GM13977 (cell line): ENCODE measurements at regions not wholly inside any gene's neighbourhood (a gene's known extent, or its start where the extent isn't known, plus 50 kb on each side); places are given as distances from the start of the nearest gene placed in this dataset.
"Not testable (repeated sequence)": the region's sequence is repeated elsewhere in the genome, so short reads cannot be mapped to it uniquely, and the experiment has no call there.

Experiments used
- DNase-seq: peaks from one replicate; pipeline ENCODE4 v3.0.0; 2012; ENCODE audit warnings: low spot score
- CTCF ChIP-seq: IDR thresholded peaks from 2 replicates; pipeline ENCODE4 v1.5.1; 2012; ENCODE audit warnings: mild to moderate bottlenecking, control low read depth; ENCODE audit not compliant: insufficient read depth; ENCODE audit errors: extremely low read depth, missing control alignments
- in situ Hi-C: fragments of 300-500 bp; cut with MboI; formaldehyde crosslinking; loops from one replicate; pipeline ENCODE4 v1.12.0; 2022; ENCODE audit warnings: low sequenced_read_pairs, low pct_unique_long_range_greater_than_20kb, mixed read lengths, inconsistent platforms; ENCODE audit not compliant: unreplicated experiment

DNA sequence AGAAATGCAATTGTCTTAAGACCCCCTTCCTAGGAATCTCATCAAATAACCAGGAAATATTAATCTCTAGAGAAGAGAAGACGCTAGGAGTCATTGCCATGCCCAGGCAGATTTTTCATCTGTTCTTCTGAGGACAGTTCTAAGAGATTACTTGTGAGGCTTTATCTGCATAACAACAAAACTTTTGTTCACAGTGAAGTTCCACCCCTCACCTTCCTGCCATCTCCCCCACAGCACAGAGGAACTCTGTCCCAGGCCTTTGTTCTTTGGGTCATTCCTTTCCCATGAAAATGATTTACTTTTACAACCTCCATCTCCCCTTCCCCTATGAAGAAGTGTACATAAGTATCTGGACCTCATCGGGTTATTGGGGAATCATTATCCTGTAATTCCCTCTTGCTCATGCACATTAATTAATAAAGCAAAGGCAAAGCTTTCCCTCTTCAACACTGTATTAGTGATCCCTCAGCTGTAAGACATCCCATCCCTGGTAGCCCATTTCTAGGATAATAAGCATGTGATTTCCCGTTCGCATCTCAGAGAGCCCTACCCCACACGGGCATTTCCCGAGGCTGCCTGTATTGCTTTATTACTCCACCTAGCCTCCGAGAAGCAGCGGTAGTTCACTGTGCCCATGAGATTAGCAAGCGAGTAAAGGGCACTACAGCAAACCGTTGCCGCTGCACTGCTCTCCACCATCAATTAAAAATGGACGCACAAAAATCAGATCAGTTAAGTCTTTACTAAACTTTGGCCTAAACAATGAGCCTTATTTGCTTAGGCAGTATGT is 384.4 kb upstream of the CAMK1G start:
- TF ChIP-seq CTCF: no peak
- in situ Hi-C loops: no loop called here
- DNase-seq: no peak

DNA sequence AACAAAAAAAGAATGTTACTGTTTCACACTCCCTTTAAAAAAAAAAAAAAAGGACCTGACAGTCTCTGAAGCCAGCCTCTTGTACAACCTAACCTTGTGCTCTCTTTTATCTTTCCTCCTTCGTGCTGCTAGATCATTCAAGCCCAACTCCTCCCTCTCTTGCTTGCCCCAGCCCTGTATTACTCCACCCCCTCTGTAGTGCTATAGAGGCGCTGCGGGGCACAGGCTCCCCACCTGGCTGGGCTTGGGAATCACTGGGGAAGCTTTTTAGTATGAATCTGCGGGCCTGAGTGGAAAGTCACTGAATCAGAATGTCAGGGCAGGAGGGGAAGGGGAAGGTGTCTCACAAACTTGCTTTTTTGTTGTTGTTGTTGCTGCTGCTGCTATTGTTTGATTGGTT is 383.7 kb upstream of the CAMK1G start:
- DNase-seq: no peak
- TF ChIP-seq CTCF: no peak
- in situ Hi-C loops: no loop called here

DNA sequence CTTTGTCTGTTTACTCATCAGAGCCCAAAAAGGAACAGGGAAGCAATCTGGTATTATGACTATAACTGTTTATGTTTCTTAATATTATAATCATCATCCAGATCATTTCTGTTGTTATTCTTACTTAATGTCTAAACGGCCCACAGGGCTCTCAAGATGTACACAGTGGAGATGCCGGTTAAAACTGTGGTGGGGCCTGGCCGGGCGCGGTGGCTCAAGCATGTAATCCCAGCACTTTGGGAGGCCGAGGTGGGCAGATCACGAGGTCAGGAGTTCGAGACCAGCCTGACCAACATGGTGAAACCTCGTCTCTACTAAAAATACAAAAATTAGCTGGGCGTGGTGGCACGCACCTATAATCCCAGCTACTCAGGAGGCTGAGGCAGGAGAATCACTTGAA is 381.2 kb upstream of the CAMK1G start:
- in situ Hi-C loops, DNase-seq: not testable (repeated sequence)

DNA sequence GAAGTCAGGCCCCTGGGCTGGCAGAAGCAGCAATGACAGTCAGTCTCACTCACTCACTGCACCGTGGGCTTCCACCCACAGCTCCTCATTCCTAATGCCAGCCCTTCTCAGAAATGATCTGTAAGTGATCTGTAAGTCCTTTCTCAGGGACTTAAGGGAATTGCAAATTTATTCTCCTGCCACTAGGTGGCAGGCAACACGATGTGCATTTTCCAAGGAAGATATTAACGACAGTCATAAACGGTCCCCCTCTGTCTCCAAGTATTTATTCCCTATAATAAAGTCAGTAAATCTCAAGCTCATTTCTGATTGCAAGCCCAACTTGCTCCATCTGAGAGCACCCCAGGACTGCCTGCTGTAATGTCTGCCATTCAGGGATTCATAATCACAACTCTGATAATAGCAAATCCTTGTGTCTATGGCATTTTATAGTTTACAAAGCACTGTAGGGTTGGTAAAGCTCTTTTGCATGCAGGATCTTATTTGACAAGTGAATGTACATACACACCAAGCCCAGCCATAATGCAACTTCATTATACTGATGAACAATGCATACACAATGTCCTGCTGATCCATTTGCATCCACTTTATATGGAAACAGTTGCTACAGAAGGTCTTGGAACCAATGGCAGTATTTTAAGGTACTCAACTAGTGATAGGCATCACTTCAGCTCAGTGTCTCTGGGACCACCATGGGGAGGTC is 380.5 kb upstream of the CAMK1G start:
- peak; percentile 64 for DNase-seq
- in situ Hi-C loops: no loop called here
- peak; percentile 81 for TF ChIP-seq CTCF

DNA sequence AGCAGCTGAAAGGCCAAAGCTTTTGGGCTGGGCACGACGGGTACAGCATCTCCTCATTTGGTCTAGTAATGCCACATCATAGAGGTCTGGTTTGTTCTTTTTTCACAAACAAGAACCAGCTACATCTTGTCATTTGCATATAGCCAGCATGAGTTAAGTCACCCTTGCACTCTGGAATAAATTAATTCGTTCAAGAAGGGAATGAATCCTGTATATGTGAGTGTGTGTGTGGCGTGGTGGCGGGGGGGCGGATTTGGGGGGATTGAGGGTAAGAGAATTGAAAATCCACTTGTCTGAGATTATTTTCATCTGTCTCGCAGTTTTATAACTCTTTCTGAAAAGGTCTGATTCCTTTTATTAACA is 380.0 kb upstream of the CAMK1G start:
- no peak for DNase-seq
- no peak for TF ChIP-seq CTCF
- in situ Hi-C loops: no loop called here

DNA sequence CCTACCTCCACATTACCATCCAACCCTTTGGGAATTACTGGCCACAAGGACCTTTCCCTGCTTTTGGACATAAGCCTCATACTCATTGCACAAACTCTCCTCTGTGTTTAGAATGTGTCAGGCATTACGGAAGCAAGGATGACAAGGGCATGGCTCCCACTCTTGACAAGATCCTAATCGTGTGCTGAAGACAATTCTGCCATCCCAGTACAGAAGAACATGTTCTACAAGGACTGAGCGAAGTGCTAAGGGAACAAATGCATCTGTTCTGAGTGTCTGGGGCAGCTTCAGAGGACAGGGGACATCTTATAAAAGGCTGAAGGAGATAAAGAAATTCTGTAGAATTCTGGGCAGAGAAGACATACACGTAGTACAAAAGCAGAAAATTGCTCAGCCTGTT is 378.5 kb upstream of the CAMK1G start:
- in situ Hi-C loops: no loop called here
- no peak for TF ChIP-seq CTCF
- no peak for DNase-seq

DNA sequence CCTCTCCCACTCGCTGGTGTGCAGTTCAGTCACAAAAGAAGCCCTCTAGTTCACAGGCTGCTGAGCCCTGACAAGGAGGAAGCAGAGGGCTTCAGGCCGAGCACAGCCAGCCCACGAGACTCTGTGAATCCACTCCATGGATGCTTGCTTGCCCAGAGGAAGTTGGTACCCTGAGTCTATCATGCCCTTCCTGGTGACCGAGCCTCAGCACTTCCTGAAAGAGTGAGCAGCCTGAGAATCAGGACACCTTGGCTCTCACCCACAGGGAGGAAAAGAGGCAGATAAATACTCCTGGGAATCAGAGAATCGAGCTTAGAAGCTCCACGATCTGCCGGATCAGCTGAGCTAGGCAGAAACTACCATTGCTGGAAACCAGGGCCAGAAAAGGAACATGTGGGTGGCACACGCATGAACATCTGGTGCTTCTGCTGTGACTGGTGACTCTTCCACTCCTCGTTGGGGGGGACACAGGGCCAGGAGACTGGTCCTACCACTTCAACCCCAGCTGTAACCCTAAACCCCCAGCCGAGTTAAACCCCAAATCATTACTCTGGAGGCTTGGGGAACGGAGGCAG is 376.3 kb upstream of the CAMK1G start:
- no peak for TF ChIP-seq CTCF
- in situ Hi-C loops: no loop called here
- DNase-seq: no peak
